OCI-LY7 (cell line): ENCODE measurements at regions not wholly inside any gene's neighbourhood (a gene's known extent, or its start where the extent isn't known, plus 50 kb on each side); places are given as distances from the start of the nearest gene placed in this dataset.

Source experiments
- BruUV-seq: library from RNA; stranded (reverse); fragments of 400-500 nt; replicated peaks from 2 replicates; lab custom pipeline; 2021; lab: Mats Ljungman, UMichigan
- CTCF ChIA-PET: fragments of 300-600 bp; sonication (Branson Sonifier 250); formaldehyde crosslinking; loops from one replicate; lab custom pipeline; 2022; ENCODE audit warnings: antibody characterized with exemption; ENCODE audit not compliant: unreplicated experiment; lab: Charles Lee
- POLR2A ChIA-PET: fragments of 300-600 bp; sonication (Branson Sonifier 250); formaldehyde crosslinking; loops from one replicate; lab custom pipeline; 2022; ENCODE audit warnings: antibody characterized with exemption; lab: Charles Lee
- DNase-seq: peaks from one replicate; pipeline ENCODE4 v3.0.0-alpha.2; 2015; ENCODE audit warnings: low spot score
- H2AFZ ChIP-seq: fragments of 200-600 bp; sonication (generic), shearing (Covaris generic); 2 replicates; pipeline ENCODE4 v1.6.1; 2014; ENCODE audit warnings: mild to moderate bottlenecking, antibody characterized with exemption, low read length, moderate library complexity
- H3K27ac ChIP-seq: fragments of 200-600 bp; sonication (generic); 2 replicates; pipeline ENCODE4 v1.5.1; 2014; ENCODE audit warnings: mixed run types, low read depth, mild to moderate bottlenecking, moderate library complexity, low read length, inconsistent platforms; ENCODE audit not compliant: poor library complexity, severe bottlenecking
- H3K36me3 ChIP-seq: fragments of 200-600 bp; sonication (generic); 2 replicates; pipeline ENCODE4 v1.6.1; 2014; ENCODE audit warnings: mild to moderate bottlenecking, antibody characterized with exemption, low read length, moderate library complexity, mixed read lengths; ENCODE audit not compliant: insufficient read depth
- H3K4me1 ChIP-seq: fragments of 200-600 bp; sonication (generic); 2 replicates; pipeline ENCODE4 v1.5.1; 2014; ENCODE audit warnings: mild to moderate bottlenecking, low read length; ENCODE audit not compliant: insufficient read depth, poor library complexity, severe bottlenecking
- H3K4me2 ChIP-seq: fragments of 200-600 bp; sonication (generic); 2 replicates; pipeline ENCODE4 v1.6.1; 2014; ENCODE audit warnings: mild to moderate bottlenecking, low read length
- H3K4me3 ChIP-seq: fragments of 200-600 bp; sonication (generic); 2 replicates; pipeline ENCODE4 v1.5.1; 2014; ENCODE audit warnings: mild to moderate bottlenecking, low read depth, low read length; ENCODE audit not compliant: poor library complexity, severe bottlenecking
- H3K79me2 ChIP-seq: fragments of 200-600 bp; sonication (generic); 2 replicates; pipeline ENCODE4 v1.6.1; 2016; ENCODE audit warnings: low read depth, mild to moderate bottlenecking, low read length, moderate library complexity, mixed read lengths; ENCODE audit not compliant: insufficient read depth
- H3K9me2 ChIP-seq: fragments of 200-600 bp; sonication (generic); 2 replicates; pipeline ENCODE4 v1.6.1; 2016; ENCODE audit warnings: mild to moderate bottlenecking, low read length, mixed read lengths; ENCODE audit not compliant: insufficient read depth
- H3K9me3 ChIP-seq: fragments of 200-600 bp; sonication (generic); 2 replicates; pipeline ENCODE4 v1.6.1; 2014; ENCODE audit warnings: mild to moderate bottlenecking, mixed run types, low read length, mixed read lengths
- H4K20me1 ChIP-seq: fragments of 200-600 bp; sonication (generic); 2 replicates; pipeline ENCODE4 v1.6.1; 2014; ENCODE audit warnings: mild to moderate bottlenecking, antibody characterized with exemption, low read length, moderate library complexity, mixed read lengths; ENCODE audit not compliant: insufficient read depth
- CTCF ChIP-seq: fragments of 200-600 bp; sonication (generic); conservative IDR thresholded peaks from 2 replicates; pipeline ENCODE4 v1.5.1; 2014; ENCODE audit warnings: mild to moderate bottlenecking, antibody characterized with exemption, low read length, moderate library complexity, mixed read lengths
- EZH2phosphoT487 ChIP-seq: fragments of 200-600 bp; sonication (generic); IDR thresholded peaks from 2 replicates; pipeline ENCODE4 v1.6.1; 2018; ENCODE audit warnings: low read depth, borderline replicate concordance, mild to moderate bottlenecking, mixed run types, antibody characterized with exemption, low read length, moderate library complexity, mixed read lengths
- intact Hi-C: fragments of 100-400 bp; cut with micrococcal nuclease; formaldehyde crosslinking; loops from one replicate; pipeline ENCODE4 v1.10.0; 2022; ENCODE audit not compliant: unreplicated experiment

GRCh38 chr14:48618057-48618456 lies 942.7 kb upstream of the MDGA2 start:
- no peak for TF ChIP-seq CTCF
- no peak for TF ChIP-seq EZH2phosphoT487
- DNase-seq, result no peak
- no peak overlapping the region for H3K4me3 ChIP-seq
- H3K36me3 ChIP-seq, result no peaks in the 10 kb centered on the region
- no peaks in the 10 kb centered on the region for H3K9me3 ChIP-seq
- no TSS peak for BruUV-seq
- no peaks in the 10 kb centered on the region for H3K4me1 ChIP-seq
- H3K4me2 ChIP-seq, result no peak overlapping the region
- CTCF ChIA-PET, result no interaction called here
- H4K20me1 ChIP-seq, result no peaks in the 10 kb centered on the region
- H2AFZ ChIP-seq, result no peak overlapping the region
- POLR2A ChIA-PET, result interaction anchor here (0.7 kb wide), 1 partner anchor 695 kb away, joined by 3 read pairs; no protein-coding TSS in a partner anchor
- no peaks in the 10 kb centered on the region for H3K79me2 ChIP-seq
- no peak overlapping the region for H3K27ac ChIP-seq
- intact Hi-C loops, result no loop called here
- H3K9me2 ChIP-seq, result no peaks in the 10 kb centered on the region

GRCh38 chr14:48616931-48617330 lies 941.5 kb upstream of the MDGA2 start:
- H3K4me1 ChIP-seq, result no peaks in the 10 kb centered on the region

More at GRCh38 chr14:48616931-48617330, 941.5 kb upstream of the MDGA2 start:
- intact Hi-C loops, result no loop called here
- no peak overlapping the region for H3K4me2 ChIP-seq
- TF ChIP-seq CTCF (no peak), EZH2phosphoT487 (no peak)
- H3K27ac ChIP-seq, result no peak overlapping the region
- H3K79me2 ChIP-seq, result no peaks in the 10 kb centered on the region
- no peak overlapping the region for H3K4me3 ChIP-seq
- H3K36me3 ChIP-seq, result no peaks in the 10 kb centered on the region
- ChIA-PET CTCF (no interaction called here), POLR2A (no interaction called here)
- no peak overlapping the region for H2AFZ ChIP-seq
- DNase-seq, result no peak
- H3K9me2 ChIP-seq, result no peaks in the 10 kb centered on the region
- H3K9me3 ChIP-seq, result no peaks in the 10 kb centered on the region
- H4K20me1 ChIP-seq, result no peaks in the 10 kb centered on the region
- no TSS peak for BruUV-seq
